GM21717 (cell line): ENCODE measurements at regions not wholly inside any gene's neighbourhood (a gene's known extent, or its start where the extent isn't known, plus 50 kb on each side); places are given as distances from the start of the nearest gene placed in this dataset.
"Not testable (repeated sequence)": the region's sequence is repeated elsewhere in the genome, so short reads cannot be mapped to it uniquely, and the experiment has no call there.

Experiments used
- ATAC-seq: cut with Tn5 transposase; IDR thresholded peaks from one replicate; pipeline ENCODE4 v1.9.1; 2021; ENCODE audit warnings: mild to moderate bottlenecking, moderate library complexity; ENCODE audit not compliant: unreplicated experiment

DNA sequence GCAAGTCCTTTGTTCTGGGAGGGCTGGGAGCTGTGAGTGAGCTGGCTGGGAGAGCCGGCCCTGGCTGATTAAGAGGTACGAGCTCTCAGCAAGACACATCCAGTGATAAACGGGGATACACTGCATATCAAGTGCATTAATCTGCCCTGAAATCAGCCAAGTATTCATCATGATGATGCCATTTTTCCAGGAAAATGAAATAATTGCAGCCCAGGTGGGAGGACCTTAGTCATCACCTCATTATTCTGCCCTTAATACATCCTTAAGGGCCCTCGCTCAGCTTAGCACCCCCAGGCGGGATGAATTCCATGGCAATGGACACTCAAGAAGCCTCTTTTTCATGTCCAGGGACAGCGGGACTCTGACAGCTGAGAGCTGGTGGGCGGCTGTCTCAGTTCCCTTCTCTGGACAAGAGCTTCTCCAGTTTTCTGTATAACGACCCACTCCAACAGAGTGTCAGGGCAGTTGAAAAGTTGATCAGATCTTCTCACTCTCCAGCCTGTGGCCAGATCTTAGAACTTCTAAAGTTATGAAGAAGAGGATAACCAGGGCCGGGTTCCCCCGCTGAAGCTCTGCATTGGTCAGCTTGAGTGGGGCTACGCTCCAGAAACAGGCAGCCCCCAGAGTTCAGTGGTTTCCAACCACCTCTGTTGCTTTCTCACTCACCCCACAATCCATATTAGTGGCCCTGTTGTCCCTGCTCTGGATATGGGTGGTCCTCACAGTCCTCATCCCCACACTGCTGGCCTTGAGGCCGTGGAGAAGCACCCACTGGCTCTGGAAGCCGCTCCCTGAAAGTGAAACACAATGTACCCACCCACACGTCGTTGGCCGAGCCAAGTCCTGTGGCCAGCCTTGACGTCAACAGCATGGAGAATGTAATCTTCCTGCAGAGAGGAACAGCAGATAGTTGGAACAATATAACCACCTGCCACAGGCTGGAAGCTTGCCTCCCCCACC, 306.2 kb upstream of the DIO3 start:
- no peak for ATAC-seq

DNA sequence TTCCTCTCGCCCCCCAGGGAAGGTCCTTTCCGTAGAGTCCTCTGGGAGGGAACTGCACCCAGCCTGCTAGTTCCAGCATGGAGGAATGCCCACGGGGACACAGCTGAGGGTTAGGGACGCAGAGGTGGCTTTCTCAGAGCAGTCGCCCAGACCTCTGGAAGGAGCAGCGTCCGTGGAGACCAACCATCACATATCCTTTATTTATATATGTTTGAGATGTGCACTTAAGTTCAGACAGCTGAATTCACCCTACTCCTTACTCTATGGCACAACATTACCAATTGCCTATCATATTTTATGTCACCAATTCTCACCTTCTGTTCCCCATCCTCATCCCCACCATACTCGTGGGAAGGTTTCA, 305.6 kb upstream of the DIO3 start:
- no peak for ATAC-seq

DNA sequence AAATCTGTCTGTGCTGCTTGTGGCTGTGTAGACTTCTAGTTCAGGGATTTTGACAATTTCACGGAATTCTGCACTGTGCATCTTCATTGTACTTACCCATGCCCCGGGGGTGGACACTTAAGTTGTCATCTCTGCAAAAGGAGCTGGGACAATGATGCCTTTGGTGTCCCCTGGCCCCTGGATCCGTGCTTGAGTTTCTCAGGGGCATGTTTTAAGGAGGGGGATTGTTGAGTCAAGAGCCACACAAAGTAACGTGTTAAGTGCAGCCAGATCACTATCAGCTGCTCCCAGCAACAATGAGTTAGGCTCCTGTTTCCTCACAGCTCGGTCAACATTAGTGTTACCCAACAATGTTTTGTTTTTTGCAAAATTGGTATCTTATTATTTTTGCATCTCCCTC, 305.0 kb upstream of the DIO3 start:
- no peak for ATAC-seq

DNA sequence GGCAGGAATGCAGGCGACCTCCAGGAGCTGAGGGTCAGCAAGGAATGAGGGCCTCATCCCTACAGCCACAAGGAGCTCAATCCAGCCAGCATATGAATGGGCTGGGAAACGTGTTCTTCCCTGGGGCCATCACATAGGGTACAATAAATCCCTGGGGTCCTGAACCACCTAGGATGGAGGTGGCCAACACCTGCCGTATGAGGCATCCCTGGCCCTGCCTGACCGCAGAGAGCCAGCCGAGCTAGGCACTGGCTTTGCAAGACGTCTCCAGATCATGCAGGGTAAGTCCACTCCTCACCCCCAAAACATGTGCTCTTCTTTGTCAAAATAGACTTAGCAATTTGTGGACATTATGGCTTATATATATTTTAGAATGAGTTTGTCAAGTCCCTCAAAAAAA, 303.7 kb upstream of the DIO3 start:
- ATAC-seq = no peak

DNA sequence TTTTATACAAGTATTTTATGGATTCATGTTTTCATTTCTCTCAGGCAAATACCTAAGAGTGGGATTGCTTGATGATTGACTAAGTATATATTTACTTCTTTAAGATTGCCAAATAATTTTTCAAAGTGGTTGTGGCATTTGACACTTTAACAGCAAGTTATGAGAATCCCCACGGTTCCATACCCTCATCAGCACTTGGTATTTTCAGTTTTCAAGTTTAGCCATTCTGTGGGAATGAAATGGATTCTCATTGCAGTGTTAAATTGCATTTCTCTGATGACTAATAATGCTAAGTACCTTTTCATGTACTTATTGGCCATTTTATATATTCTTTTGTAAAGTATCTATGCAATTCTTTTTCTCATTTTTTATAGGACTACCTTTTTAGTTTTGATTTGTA, 301.5 kb upstream of the DIO3 start:
- no peak for ATAC-seq

DNA sequence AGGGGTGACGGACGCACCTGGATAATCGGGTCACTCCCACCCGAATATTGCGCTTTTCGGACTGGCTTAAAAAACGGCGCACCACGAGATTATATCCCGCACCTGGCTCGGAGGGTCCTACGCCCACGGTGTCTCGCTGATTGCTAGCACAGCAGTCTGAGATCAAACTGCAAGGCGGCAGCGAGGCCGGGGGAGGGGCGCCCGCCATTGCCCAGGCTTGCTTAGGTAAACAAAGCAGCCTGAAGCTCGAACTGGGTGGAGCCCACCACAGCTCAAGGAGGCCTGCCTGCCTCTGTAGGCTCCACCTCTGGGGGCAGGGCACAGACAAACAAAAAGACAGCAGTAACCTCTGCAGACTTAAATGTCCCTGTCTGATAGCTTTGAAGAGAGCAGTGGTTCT, 294.9 kb upstream of the DIO3 start:
- ATAC-seq = not testable (repeated sequence)

DNA sequence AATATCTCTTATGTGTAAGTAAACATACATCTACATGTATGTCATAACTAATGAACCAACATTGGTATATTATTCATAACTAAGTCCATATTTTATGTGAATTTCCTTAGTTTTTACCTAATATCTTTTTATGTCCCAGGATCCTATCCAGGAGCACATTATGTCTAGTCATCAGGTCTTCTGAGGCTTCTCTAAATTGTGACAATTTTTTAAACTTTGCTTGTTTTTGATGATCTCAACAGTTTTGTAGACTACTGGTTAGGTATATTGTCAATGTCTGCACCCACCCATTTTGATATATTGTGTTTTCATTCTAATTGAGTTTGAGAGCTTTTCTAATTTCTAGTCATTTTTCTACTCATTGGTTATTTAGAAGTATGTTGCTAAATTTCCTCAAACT, 288.2 kb upstream of the DIO3 start:
- no peak for ATAC-seq

DNA sequence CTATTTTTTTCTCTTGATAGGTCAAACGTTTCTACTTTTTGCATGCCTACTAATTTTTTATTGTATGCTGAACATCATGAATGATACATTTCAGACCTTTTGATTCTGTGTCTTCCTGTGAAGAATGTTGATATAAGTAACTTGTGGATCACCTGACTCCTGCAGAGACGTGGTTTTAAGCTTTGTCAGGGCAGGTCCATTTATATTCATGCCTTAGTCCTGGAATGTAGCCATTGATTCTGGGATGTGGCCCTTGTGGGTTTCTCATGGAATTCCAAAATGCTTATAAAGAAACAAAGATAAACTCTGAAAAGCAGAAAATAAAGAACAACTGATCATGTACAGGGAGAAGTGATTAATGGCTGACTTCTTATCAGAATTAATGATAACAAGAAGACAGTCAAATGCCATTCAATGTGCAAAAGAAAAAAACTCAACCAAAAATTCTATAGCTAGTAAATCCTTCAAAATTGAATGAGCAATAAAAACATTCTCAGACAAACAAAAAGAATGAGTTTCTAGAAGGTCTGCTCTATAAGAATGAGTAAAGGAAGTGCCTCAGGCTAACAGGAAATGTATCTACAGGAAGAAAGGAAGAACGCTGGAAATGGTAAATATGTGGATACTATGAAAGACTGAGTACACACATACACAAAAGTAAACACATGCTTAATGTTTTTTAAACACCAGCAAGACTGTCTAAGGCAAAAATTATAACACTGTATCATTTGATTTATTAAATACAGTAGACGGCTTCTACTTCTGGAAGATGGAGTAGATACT, 284.8 kb upstream of the DIO3 start:
- no peak for ATAC-seq

DNA sequence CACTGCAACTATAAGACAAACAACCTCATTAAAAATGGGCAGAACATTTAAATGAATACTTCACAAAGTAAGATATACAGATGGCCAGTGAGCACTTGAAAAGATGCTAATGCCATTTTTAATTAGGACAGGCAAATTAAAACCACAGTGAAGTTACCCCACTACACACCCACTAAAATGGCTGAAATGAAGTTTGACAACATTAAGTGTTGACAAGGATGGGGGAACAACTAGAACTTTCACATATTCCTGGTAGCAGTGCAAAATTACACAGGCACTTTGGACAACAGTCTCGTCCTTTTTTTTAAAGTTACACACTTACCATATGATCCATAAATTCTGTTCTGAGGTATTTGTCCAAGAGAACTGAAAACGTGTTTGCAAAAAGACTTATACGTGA, 278.9 kb upstream of the DIO3 start:
- no peak for ATAC-seq

DNA sequence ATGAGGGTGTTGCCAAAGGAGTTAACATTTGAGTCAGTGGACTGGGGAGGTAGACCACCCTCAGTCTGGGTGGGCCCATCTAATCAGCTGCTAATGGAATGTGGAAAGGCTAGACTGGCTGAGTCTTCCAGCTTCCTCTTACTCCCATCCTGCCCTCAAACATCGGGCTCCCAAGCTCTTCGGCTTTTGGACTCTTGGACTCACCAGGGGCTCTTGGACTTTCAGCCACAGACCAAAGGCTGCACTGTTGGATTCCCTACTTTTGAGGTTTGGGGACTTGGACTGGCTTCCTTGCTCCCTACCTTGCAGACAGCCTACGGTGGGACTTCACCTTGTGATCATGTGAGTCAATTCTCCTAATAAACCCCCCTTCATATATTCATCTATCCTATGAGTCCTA, 276.6 kb upstream of the DIO3 start:
- ATAC-seq = no peak

DNA sequence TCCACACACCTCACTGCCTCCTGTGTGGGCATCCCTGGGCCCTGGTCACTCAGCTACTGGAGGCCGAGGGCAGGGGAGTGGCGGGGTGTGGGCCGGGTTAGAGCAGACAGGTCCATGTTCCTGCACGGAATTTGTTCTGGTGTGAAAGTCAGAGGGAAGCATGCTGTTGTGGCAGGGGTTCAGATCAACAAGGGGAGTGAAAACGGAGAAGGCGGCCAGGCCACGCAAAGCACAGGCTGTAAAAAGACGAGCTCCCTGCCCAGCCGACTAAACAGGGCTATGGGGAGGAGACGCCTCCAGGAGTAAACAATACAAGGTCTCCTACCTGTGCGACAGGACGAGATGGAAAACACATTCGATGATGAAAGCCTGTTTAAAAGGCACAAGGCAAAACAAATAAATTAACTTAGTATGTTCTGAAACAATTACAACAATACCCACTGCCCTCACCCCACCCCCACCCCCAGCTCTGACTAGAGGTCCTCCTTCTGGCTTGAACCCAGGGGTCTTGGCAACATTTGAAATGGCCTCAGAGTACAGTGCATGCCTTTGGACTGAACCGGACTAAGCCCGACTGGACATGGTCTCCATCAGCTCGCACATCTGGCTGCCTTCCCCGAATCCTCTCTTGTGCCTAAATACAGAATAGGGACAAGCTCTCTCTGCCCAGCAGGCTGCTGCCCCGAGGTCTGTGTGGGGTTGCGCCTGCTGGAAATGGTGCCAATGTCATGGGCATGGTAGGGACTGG, 274.9 kb upstream of the DIO3 start:
- no peak for ATAC-seq

DNA sequence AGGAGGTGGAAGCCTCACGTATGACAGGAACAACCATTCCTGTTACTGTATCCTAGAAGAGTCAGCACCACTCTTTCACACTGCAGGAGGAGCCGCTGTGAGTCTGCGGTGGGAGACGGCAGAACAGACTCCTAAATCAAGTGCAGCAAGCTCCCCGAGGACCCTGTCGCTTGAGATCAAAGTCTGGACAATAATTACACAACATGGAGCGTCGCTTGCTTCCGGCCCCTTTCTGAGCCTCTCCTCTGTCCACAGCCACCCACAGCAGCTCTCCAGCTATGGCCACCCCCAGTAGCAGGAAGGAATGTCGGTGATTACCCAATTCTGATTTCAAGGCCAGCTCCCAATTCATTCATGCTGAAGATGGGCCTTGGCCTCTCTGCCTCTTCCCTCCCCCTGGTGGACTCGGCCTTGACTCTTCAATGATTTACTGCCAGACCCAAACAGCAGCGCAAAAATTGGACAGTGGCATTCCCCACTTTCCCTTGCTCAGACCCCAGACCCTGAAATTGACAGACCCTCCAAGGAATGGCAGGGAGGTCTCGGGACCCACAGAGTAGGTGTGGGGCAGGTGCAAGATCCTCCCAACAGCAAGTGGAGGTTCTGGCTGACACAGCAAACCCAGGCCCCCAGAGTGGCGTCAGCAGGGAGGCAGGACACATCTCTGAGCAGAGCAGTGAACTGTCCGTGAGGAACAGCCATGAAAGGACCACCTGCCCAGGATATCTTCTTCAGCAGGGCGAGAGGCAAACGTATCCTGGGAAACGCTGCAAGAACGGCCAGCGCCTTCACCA, 272.7 kb upstream of the DIO3 start:
- ATAC-seq = no peak

DNA sequence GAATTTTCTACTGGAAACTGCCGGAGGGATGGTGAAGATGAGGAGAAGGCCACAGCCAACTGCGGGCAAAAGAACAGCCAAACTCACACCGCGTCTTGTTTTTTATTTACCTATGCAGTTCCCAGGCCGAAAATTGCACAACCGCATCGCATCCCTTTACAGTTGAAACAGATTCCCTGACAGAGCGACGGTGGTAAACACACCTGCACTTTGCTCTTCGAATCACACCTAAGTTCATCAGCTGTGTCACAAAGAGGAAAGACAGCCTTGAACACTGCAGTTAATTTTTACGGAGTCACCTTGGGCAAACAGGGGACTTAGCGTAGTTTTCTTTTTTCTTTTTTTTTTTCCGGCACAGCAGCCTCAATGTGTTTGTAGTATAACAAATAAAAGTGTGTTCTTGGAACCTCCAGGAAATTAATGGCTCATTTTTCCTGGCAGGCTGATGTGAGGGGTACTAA, 272.0 kb upstream of the DIO3 start:
- no peak for ATAC-seq

DNA sequence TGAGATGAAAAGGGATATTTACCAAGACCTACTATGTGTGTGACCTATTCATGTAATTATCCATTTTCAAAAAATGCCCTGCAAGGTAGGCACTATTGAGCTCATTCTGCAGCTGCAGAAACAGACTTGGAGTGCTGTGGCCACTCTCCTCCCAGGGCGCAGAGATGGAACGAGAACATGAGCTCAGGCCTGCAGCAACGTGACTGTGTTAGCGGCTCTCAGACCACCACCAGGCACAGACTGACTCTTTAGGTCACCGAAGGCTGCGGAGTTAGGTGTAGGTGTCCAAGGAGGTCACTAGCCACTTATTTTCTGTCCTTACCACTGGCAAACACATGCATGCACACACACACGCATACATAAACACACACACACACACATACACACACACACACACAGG, 271.4 kb upstream of the DIO3 start:
- no peak for ATAC-seq

DNA sequence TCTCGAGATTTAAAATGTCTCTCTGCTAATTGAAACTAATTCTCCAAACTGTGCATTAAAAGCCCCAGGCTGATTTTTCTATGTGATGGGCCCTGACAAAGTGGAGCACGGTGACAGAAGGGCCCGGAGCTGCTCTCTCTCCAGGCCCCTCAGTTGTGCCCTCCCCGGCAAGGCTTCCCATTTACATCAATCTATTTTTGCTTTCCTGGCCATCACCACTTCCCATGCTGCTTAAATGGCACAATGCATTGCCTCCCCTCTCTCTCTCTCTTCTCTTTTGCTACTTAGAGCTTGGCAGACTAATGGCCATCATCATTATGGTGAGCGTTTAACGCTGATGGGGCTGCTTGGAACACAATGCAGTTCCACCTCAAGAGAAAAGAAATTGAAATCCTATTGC, 270.7 kb upstream of the DIO3 start:
- ATAC-seq = no peak

DNA sequence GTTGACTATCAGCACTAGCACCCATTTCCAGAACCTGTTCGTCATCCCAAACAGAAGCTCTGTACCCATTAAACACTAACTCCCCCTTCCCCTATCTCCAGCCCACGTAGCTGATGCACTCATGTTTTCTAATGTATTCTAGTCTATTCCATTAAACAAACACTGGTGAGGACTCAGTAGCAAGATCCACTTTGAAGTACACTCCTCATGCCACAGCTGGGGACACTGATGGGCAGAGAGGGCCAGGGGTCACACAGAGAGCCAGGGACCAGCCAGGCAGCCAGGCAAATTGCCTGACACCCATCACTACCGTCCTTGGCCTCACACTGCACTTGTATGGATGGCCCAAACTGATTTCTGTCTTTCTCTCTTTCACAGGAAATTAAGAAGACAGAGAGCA, 269.9 kb upstream of the DIO3 start:
- ATAC-seq = no peak

DNA sequence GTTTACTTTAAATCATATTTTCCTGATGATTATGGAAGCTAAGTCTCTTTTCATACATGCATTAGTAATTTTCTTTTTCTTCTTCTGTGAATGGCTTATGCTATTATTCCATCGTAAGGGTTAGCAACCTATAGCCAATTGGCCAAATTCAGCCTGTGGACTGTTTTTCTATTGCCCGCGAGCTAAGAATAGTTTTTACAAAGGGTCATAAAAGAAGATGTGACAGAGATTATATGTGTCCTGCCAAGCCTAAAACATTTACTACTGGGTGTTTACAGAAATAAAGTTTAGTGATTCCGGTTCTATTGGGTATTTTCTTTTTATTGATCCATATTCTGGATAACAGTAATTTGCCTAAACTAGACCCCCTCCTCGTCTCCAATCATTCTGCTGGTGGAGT, 268.8 kb upstream of the DIO3 start:
- ATAC-seq = no peak

DNA sequence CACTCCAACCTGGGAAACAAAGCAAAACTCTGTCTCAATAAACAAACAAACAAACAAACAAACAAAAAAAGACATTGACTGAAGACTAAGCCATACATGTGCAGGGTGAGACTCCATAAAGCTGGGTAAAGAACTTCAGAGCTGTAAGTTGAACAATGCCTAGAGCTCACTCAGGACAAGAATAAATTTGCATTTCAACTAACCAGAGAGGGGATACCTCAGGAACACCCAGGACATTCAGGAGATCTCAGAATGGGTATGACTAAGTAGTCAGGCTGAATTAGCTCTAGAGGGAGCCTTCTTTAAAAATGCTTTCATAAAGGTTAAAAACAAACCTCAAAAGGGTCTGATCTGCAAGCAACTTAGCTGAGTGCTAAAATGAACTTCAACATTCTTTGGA, 267.7 kb upstream of the DIO3 start:
- no peak for ATAC-seq

DNA sequence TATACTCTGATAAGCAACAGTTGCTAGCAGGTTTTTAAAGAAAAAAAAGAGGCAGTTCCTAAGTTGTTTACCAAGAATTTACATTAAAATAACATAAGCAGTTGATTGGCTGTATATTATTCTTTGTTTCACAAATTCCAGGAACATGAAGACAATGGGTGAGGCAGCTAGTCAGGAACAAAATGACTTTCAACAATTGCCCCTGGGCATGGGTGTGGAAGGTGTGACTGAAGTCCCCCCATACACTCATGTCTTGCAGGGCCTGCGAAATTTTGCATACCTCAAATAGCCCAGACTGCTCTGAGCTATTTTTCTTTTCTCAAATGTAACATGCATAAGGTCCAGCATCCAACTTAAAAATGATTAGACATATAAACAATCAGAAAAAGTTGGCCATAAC, 267.2 kb upstream of the DIO3 start:
- no peak for ATAC-seq

DNA sequence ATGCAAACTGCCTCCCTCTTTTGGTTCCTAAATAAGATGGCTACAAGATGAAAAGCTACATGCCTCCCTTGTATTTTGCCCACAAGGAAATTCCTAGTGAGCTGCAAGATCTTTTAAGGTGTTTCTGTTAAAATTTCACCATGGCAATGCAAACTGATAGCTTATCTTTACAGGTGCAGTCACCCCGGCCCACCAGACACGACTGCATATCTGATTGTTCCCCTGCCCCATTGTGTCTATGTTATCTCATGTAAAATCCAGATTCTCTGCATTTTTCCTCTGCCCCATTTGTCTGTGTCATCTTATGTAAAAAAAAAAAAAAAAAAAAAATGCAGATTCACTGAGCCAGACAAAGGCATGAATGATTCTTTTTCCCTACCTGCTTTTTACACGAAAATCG, 261.5 kb upstream of the DIO3 start:
- ATAC-seq = not testable (repeated sequence)

DNA sequence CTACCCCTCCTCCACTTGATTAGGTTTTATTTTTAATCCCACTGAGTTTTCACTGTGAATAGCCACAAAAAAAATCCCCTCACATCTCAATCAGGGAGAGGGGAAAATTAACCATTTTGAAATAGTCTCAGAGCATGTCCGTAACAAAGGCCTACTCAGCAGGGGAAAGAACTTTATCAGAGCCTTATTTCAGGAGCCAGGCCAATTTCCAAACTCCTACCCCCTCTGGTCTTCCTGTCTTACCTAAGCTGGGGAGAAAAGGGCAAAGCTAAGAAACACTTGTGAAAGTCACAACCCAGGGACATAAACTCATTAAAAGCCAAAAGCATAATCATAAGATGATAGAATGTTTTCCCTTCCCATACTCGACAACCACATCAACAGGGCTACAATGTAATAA, 260.3 kb upstream of the DIO3 start:
- ATAC-seq = no peak
